ENCODE measurements at regions not wholly inside any gene's neighbourhood (a gene's known extent, or its start where the extent isn't known, plus 50 kb on each side); places are given as distances from the start of the nearest gene placed in this dataset.
"Not testable (repeated sequence)": the region's sequence is repeated elsewhere in the genome, so short reads cannot be mapped to it uniquely, and the experiment has no call there.

GRCh38 chr10:28478646-28479045 lies 54.3 kb upstream of the WAC start:
- no peak for ATAC-seq
- TF ChIP-seq ESRRG (CRISPR knock-in tag; IDR thresholded peaks at IDR 0.05): no peak
- no peak for TF ChIP-seq RARB (CRISPR knock-in tag; IDR thresholded peaks at IDR 0.05)

DNA sequence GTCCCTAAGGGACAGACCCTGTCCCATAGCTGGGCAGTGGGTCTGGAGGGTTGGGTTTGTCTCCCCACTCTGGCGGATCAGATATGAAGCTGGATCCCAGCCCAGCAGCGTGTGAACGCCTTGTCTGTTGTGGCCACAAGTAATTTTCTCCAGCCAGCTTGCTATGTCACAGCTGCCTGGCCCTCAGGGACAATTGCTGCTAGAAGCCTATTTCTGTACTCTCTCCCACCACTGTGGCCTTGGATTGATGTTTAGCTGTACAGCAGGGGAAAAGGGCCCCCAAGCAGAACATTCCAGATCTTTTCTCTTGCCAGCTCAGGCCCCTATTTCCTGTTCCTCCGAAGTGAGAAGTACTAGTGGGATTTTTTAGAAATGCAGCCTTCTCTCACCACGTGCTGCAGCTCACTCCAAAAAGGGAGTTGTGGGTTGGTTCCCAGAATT lies 53.5 kb upstream of the WAC start:
- ATAC-seq: no peak
- TF ChIP-seq CSDC2 (CRISPR knock-in tag; IDR thresholded peaks at IDR 0.05) (no peak), POU6F1 (CRISPR knock-in tag; IDR thresholded peaks at IDR 0.05; ENCODE audit: borderline replicate concordance, low read depth) (no peak), BACH2 (CRISPR knock-in tag; IDR thresholded peaks at IDR 0.05; ENCODE audit: borderline replicate concordance) (no peak), GLIS3 (CRISPR knock-in tag; IDR thresholded peaks at IDR 0.05) (no peak), ZC3H10 (CRISPR knock-in tag; IDR thresholded peaks at IDR 0.05) (no peak), TCF4 (CRISPR knock-in tag; IDR thresholded peaks at IDR 0.05; ENCODE audit: borderline replicate concordance) (no peak), ZNF8 (CRISPR knock-in tag; IDR thresholded peaks at IDR 0.05) (no peak)
- TF ChIP-seq, protein P1, sequence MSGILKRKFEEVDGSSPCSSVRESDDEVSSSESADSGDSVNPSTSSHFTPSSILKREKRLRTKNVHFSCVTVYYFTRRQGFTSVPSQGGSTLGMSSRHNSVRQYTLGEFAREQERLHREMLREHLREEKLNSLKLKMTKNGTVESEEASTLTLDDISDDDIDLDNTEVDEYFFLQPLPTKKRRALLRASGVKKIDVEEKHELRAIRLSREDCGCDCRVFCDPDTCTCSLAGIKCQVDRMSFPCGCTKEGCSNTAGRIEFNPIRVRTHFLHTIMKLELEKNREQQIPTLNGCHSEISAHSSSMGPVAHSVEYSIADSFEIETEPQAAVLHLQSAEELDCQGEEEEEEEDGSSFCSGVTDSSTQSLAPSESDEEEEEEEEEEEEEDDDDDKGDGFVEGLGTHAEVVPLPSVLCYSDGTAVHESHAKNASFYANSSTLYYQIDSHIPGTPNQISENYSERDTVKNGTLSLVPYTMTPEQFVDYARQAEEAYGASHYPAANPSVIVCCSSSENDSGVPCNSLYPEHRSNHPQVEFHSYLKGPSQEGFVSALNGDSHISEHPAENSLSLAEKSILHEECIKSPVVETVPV (CRISPR knock-in tag; IDR thresholded peaks at IDR 0.05): no peak

GRCh38 chr10:28479927-28480627 lies 52.8 kb upstream of the WAC start:
- no peak for TF ChIP-seq ISL1 (CRISPR knock-in tag; IDR thresholded peaks at IDR 0.05)
- no peak for TF ChIP-seq OSR1 (CRISPR knock-in tag; IDR thresholded peaks at IDR 0.05)
- no peak for ATAC-seq

GRCh38 chr10:28480628-28480965 lies 52.3 kb upstream of the WAC start:
- no peak for ATAC-seq
- TF ChIP-seq ARNTL (CRISPR knock-in tag; IDR thresholded peaks at IDR 0.05; ENCODE audit: borderline replicate concordance, low read depth) (no peak), PATZ1 (CRISPR knock-in tag; IDR thresholded peaks at IDR 0.05; ENCODE audit: borderline replicate concordance) (no peak), ZFP30 (CRISPR knock-in tag; IDR thresholded peaks at IDR 0.05) (no peak), TCF4 (CRISPR knock-in tag; IDR thresholded peaks at IDR 0.05; ENCODE audit: borderline replicate concordance) (no peak), ZC3H10 (CRISPR knock-in tag; IDR thresholded peaks at IDR 0.05) (no peak), ZNF8 (CRISPR knock-in tag; IDR thresholded peaks at IDR 0.05) (no peak), TOX (CRISPR knock-in tag; IDR thresholded peaks at IDR 0.05; ENCODE audit: borderline replicate concordance) (no peak), ZFP3 (CRISPR knock-in tag; IDR thresholded peaks at IDR 0.05) (no peak), PPARA (CRISPR knock-in tag; IDR thresholded peaks at IDR 0.05; ENCODE audit: borderline replicate concordance) (no peak), BACH2 (CRISPR knock-in tag; IDR thresholded peaks at IDR 0.05; ENCODE audit: borderline replicate concordance) (no peak), POU6F1 (CRISPR knock-in tag; IDR thresholded peaks at IDR 0.05; ENCODE audit: borderline replicate concordance, low read depth) (no peak), TSHZ2 (CRISPR knock-in tag; IDR thresholded peaks at IDR 0.05) (no peak), ISL1 (CRISPR knock-in tag; IDR thresholded peaks at IDR 0.05) (no peak), ZNF565 (CRISPR knock-in tag; conservative IDR thresholded peaks at IDR 0.05; ENCODE audit: low read depth) (no peak), OSR1 (CRISPR knock-in tag; IDR thresholded peaks at IDR 0.05) (no peak), CREB5 (CRISPR knock-in tag; IDR thresholded peaks at IDR 0.05; ENCODE audit: low read depth) (no peak), GLIS3 (CRISPR knock-in tag; IDR thresholded peaks at IDR 0.05) (no peak), RARB (CRISPR knock-in tag; IDR thresholded peaks at IDR 0.05) (no peak), ESRRG (CRISPR knock-in tag; IDR thresholded peaks at IDR 0.05) (no peak)

DNA sequence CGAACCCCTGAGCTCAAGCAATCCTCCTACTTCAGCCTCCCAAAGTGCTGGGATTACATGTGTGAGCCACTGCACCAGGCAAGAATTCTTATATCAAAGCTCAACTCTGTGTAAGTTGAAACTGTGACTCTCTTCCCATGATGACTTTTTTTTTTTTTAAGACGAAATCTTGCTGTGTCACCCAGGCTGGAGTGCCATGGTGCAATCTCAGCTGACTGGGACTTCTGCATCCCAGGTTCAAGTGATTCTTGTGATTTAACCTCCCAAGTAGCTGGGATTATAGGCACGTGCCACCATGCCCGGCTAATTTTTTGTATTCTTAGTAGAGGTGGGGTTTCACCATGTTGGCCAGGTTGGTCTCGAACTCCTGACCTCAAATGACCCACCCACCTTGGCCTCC lies 51.6 kb upstream of the WAC start:
- not testable (repeated sequence) for ATAC-seq
